GM18867 (cell line): ENCODE measurements at regions not wholly inside any gene's neighbourhood (a gene's known extent, or its start where the extent isn't known, plus 50 kb on each side); places are given as distances from the start of the nearest gene placed in this dataset.
"Not testable (repeated sequence)": the region's sequence is repeated elsewhere in the genome, so short reads cannot be mapped to it uniquely, and the experiment has no call there.

Experiments
- ATAC-seq: cut with Tn5 transposase; IDR thresholded peaks from one replicate; pipeline ENCODE4 v1.9.1; 2021; ENCODE audit warnings: mild to moderate bottlenecking, moderate library complexity; ENCODE audit not compliant: unreplicated experiment

- ATAC-seq: no peak
These were observed 385.5 kb downstream of the GBE1 start for GRCh38 chr3:81375921-81376320.

GRCh38 chr3:81364411-81364810 lies 397.0 kb downstream of the GBE1 start:
- no peak for ATAC-seq

DNA sequence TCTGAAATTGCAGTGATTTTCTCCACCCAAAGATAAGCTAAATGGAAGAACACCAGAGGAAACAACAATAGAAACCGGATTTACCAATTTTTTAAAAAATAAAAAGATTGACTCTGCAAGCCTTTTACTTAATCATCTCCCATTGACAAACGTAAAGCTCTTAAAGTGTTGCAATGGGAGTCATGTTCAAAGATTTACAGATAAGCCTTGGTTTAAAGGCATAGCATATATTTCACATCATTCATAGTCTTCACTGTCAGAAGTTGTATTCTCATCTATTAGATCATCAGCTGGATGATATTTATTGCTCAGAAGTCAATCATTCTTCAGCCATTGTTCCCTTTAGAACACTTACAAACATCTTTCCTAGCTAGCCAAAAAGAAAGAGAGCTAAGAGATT lies 397.6 kb downstream of the GBE1 start:
- no peak for ATAC-seq

GRCh38 chr3:81354119-81354518 lies 407.3 kb downstream of the GBE1 start:
- no peak for ATAC-seq

- ATAC-seq: peak; percentile 75
These were observed 408.6 kb downstream of the GBE1 start for GRCh38 chr3:81352867-81353266.

DNA sequence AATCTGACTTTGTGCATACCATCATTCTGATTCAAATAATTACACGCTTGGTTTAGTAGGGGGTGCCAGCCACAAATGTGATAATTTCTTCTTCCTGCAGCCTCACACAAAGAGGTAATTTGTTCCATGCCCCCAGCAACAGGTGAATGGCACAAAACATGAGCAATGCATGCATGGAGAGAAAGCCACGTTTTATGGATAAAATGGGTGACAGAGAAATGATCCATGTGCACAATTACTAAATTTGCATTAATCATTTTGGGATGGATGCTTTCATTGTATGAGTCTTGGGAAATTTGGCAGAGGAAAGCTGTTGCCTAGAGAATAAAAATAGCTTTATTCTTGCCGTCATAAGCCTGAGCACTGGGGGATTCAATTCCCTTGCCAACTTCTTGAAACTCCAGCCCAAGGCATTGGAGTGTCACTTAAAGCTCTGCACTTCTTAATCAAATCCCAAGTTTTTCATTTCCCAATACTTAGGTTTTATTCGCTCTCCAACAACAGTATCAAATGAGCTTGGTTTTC lies 411.6 kb downstream of the GBE1 start:
- ATAC-seq: no peak

GRCh38 chr3:81339040-81339845 lies 422.2 kb downstream of the GBE1 start:
- ATAC-seq: peak; percentile 91

GRCh38 chr3:81336470-81336869 lies 425.0 kb downstream of the GBE1 start:
- no peak for ATAC-seq

GRCh38 chr3:81329835-81330234 lies 431.6 kb downstream of the GBE1 start:
- ATAC-seq: not testable (repeated sequence)

- no peak for ATAC-seq
These were observed 435.2 kb downstream of the GBE1 start for GRCh38 chr3:81326245-81326644.

- no peak for ATAC-seq
These were observed 440.6 kb downstream of the GBE1 start for GRCh38 chr3:81320862-81321261.

DNA sequence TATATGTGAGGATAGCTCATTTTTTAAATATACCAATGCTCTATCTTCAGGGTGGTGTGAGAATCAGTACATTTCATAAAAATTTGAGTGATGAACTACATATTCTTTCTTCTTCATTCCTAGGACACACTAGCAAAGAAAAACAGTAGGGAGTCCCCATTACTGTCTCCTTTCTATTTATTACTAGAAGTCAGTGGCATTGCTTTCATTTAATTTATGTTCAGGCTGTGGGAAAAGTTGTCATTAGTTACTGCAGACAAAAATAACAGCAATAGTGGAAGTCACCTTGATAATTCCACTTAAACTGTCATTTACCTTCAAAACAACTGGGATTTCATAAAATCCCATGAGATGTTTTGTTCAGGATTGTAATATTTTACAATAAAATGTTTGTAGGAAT lies 446.4 kb downstream of the GBE1 start:
- no peak for ATAC-seq

GRCh38 chr3:81311321-81311720 lies 450.1 kb downstream of the GBE1 start:
- ATAC-seq: no peak

DNA sequence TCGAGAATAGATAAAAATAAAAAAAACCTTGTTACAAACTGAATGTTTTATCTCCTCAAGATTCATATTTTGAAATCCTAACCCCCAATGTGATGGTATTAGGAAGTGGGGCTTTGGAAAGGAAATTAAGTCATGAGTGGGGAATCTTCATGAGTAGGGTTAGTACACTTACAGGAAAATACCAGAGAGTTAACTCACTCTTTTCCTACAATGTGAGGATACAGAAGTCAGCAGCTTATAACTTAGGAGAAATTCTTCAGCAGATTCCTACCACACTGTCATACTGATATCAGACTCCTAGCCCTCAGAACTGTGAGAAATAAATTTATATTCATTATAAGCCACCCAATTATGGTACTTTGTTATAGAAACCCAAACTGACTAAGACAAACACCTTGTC lies 453.1 kb downstream of the GBE1 start:
- ATAC-seq: no peak

DNA sequence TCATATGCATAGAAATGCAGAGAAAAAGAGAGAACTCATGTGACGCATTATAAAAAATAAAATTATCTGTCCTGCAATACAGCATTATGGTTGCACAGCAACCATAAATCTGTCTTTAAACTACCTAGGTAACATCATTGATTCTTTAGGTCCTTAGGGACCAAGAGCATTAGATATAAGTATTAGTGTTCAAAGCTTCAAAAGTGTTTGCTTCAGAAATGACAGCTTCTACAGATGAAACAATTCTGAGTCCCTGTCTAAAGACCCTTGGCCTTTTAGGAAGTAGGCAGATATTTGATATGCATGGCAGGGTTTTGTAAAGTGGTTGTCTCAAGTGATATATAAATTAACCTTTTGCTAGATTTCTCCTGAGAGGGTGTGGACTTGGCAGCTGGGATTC lies 454.2 kb downstream of the GBE1 start:
- ATAC-seq: no peak

DNA sequence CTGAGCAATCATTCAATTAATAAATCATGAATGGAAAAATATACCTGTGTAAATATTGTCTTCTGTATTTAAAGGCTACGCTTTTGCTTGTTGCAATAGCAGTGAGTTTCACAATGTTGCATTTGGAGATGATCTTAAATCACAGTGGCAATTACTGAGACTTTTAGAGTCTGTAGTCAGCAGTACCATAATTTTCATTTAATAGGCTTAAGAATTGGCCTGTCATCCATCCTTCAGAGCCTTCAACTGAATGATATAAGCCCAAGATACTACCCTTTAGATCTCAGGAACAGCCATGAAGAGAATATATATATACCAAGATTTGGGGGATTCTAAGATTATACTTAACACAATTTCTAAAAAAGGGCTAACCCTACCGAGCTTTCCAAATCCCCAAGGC lies 458.1 kb downstream of the GBE1 start:
- ATAC-seq: no peak

DNA sequence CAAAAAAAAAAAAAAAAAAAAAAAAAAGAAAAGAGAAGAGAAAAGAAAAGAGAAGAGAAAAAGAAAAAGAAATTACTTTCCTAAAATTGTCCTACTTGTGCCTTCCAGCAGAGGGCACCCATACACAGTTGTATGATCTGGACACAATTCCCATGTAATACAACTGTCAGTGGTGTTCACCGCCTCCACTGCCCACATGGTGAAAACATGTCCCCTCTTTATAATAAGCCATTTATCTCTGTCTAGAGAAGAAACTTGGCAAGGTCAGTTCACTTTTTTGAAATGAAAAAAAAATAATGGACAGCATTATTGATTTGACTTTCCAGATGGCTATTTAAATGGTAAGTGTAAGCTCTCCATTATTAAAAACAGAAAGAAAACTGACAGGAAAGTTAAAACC lies 459.4 kb downstream of the GBE1 start:
- peak; percentile 87 for ATAC-seq

DNA sequence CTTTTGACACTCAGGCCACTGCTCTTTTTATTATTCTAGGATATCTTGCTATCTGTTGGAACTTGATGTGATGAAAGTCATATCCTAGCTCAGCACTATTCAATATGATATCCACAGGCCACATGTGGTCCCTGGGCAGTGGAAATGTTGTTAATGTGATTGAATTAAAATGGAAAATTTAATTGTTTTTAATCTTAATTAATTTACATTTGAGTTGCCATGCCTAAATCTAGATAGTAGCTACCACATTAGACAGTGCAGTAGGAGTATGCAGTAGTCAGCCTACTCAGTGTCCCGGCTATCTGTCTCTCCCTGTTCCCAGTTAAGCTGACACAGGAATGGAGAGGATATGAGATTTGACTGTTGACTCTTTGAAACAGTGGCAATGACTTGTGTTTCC lies 460.2 kb downstream of the GBE1 start:
- no peak for ATAC-seq

GRCh38 chr3:81300324-81300927 lies 461.0 kb downstream of the GBE1 start:
- no peak for ATAC-seq

GRCh38 chr3:81299481-81299880 lies 462.0 kb downstream of the GBE1 start:
- ATAC-seq: no peak

DNA sequence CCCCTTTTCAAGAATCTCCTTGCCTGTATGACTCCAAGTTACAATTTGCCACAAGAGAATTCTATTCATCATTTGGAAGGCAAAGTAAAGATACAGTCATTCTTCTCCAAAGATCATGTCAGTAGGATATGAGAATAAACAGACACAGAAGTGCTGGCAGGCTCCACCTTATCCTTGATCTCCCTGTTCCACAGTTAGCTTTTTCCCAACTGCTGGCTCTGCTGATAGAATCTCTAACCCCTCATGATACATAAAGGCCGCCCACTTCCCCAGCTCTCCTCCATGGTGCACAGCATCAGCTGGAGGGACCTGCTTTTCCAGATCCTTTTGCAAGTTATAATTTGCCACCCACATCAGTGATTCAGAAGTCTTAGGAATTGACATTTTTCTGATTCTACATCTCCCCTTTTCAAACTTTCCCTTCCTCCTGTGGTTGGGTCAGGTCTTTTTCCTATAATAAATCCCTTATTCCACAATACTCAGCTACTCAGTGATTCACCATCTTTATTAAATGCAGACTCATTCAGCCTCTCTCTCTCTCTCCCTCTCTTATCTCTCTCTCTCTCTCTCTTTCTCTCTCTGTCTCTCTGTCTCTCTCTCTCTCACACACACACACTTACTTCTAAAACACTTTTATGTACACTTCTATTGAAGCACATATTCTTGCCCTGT lies 465.4 kb downstream of the GBE1 start:
- no peak for ATAC-seq

GRCh38 chr3:81293156-81293555 lies 468.3 kb downstream of the GBE1 start:
- no peak for ATAC-seq
